ENCODE measurements at regions not wholly inside any gene's neighbourhood (a gene's known extent, or its start where the extent isn't known, plus 50 kb on each side); places are given as distances from the start of the nearest gene placed in this dataset.

GRCh38 chr2:217125014-217125413, 265.1 kb upstream of the TNP1 start:
- H4K5ac ChIP-seq (ENCODE audit: low read length): no peak overlapping the region
- no peak overlapping the region for H3K27ac ChIP-seq (ENCODE audit: low read depth, low read length)
- H3K18ac ChIP-seq (ENCODE audit: low read length): no peak overlapping the region
- no peaks in the 10 kb centered on the region for H3K36me3 ChIP-seq (ENCODE audit: control insufficient read depth, insufficient read depth, low read length)
- DNase-seq: no peak
- H3K79me1 ChIP-seq (ENCODE audit: low read length): no peaks in the 10 kb centered on the region
- H3K9ac ChIP-seq (ENCODE audit: low read length): no peak overlapping the region
- H3K27me3 ChIP-seq (ENCODE audit: insufficient read depth, low read length, poor library complexity): no peaks in the 10 kb centered on the region
- H3K23ac ChIP-seq (ENCODE audit: low read length): no peak overlapping the region
- no CpG with 5 or more reads among the region's 3 CpGs for WGBS (ENCODE audit: extremely low coverage, insufficient coverage, low lambda C conversion rate)
- no peak overlapping the region for H2BK120ac ChIP-seq (ENCODE audit: low read depth, low read length)
- no peak overlapping the region for H3K56ac ChIP-seq (ENCODE audit: low read length)
- no peak overlapping the region for H2BK5ac ChIP-seq (ENCODE audit: low read length)
- no peak overlapping the region for H4K8ac ChIP-seq (ENCODE audit: low read depth, low read length)
- no peak overlapping the region for H3K4ac ChIP-seq (ENCODE audit: low read depth, low read length)
- H3K4me1 ChIP-seq (ENCODE audit: control insufficient read depth, low read depth, low read length): no peaks in the 10 kb centered on the region
- H2BK15ac ChIP-seq (replicated peaks; ENCODE audit: low read depth): no peak overlapping the region
- no peak overlapping the region for H3K4me2 ChIP-seq (ENCODE audit: low read length)
- H3K79me2 ChIP-seq (ENCODE audit: control insufficient read depth, insufficient read depth, low read length): no peaks in the 10 kb centered on the region
- H3K4me3 ChIP-seq (ENCODE audit: low read length): no peak overlapping the region
- no peak overlapping the region for H2AK5ac ChIP-seq (ENCODE audit: low read length)

- Histone ChIP-seq H3K27me3 (ENCODE audit: insufficient read depth, low read length, poor library complexity) (no peaks in the 10 kb centered on the region), H3K4ac (ENCODE audit: low read depth, low read length) (no peak overlapping the region), H3K18ac (ENCODE audit: low read length) (no peak overlapping the region), H3K56ac (ENCODE audit: low read length) (no peak overlapping the region), H3K79me1 (ENCODE audit: low read length) (no peaks in the 10 kb centered on the region), H4K8ac (ENCODE audit: low read depth, low read length) (no peak overlapping the region), H3K4me3 (ENCODE audit: low read length) (no peak overlapping the region), H2BK15ac (replicated peaks; ENCODE audit: low read depth) (no peak overlapping the region), H2AK5ac (ENCODE audit: low read length) (no peak overlapping the region), H3K27ac (ENCODE audit: low read depth, low read length) (no peak overlapping the region), H3K4me1 (ENCODE audit: control insufficient read depth, low read depth, low read length) (no peaks in the 10 kb centered on the region), H3K4me2 (ENCODE audit: low read length) (no peak overlapping the region), H4K5ac (ENCODE audit: low read length) (no peak overlapping the region), H3K36me3 (ENCODE audit: control insufficient read depth, insufficient read depth, low read length) (no peaks in the 10 kb centered on the region), H3K23ac (ENCODE audit: low read length) (no peak overlapping the region), H2BK120ac (ENCODE audit: low read depth, low read length) (no peak overlapping the region), H3K9ac (ENCODE audit: low read length) (no peak overlapping the region), H2BK5ac (ENCODE audit: low read length) (no peak overlapping the region), H3K79me2 (ENCODE audit: control insufficient read depth, insufficient read depth, low read length) (no peaks in the 10 kb centered on the region)
- DNase-seq: no peak
- no CpG with 5 or more reads among the region's 2 CpGs for WGBS (ENCODE audit: extremely low coverage, insufficient coverage, low lambda C conversion rate)
Observed at GRCh38 chr2:217124050-217124449, 264.2 kb upstream of the TNP1 start.

- Histone ChIP-seq H3K56ac (ENCODE audit: low read length) (no peak overlapping the region), H2BK15ac (replicated peaks; ENCODE audit: low read depth) (no peak overlapping the region), H3K23ac (ENCODE audit: low read length) (no peak overlapping the region), H2AK5ac (ENCODE audit: low read length) (no peak overlapping the region), H2BK5ac (ENCODE audit: low read length) (no peak overlapping the region), H3K79me2 (ENCODE audit: control insufficient read depth, insufficient read depth, low read length) (no peaks in the 10 kb centered on the region), H3K4me1 (ENCODE audit: control insufficient read depth, low read depth, low read length) (no peaks in the 10 kb centered on the region), H2BK120ac (ENCODE audit: low read depth, low read length) (no peak overlapping the region), H3K27me3 (ENCODE audit: insufficient read depth, low read length, poor library complexity) (no peaks in the 10 kb centered on the region), H4K5ac (ENCODE audit: low read length) (no peak overlapping the region), H3K36me3 (ENCODE audit: control insufficient read depth, insufficient read depth, low read length) (no peaks in the 10 kb centered on the region), H3K4me3 (ENCODE audit: low read length) (no peak overlapping the region), H4K8ac (ENCODE audit: low read depth, low read length) (no peak overlapping the region), H3K4ac (ENCODE audit: low read depth, low read length) (no peak overlapping the region), H3K4me2 (ENCODE audit: low read length) (no peak overlapping the region), H3K18ac (ENCODE audit: low read length) (no peak overlapping the region), H3K27ac (ENCODE audit: low read depth, low read length) (no peak overlapping the region), H3K9ac (ENCODE audit: low read length) (no peak overlapping the region), H3K79me1 (ENCODE audit: low read length) (no peaks in the 10 kb centered on the region)
- no peak for DNase-seq
- WGBS (ENCODE audit: extremely low coverage, insufficient coverage, low lambda C conversion rate): no CpG with 5 or more reads among the region's 2 CpGs
Observed at GRCh38 chr2:217121565-217121964, 261.7 kb upstream of the TNP1 start.

- Histone ChIP-seq H3K4me2 (ENCODE audit: low read length) (no peak overlapping the region), H2BK120ac (ENCODE audit: low read depth, low read length) (no peak overlapping the region), H3K56ac (ENCODE audit: low read length) (no peak overlapping the region), H3K4me3 (ENCODE audit: low read length) (no peak overlapping the region), H4K5ac (ENCODE audit: low read length) (no peak overlapping the region), H2AK5ac (ENCODE audit: low read length) (no peak overlapping the region), H3K4me1 (ENCODE audit: control insufficient read depth, low read depth, low read length) (no peaks in the 10 kb centered on the region), H3K27ac (ENCODE audit: low read depth, low read length) (no peak overlapping the region), H2BK5ac (ENCODE audit: low read length) (no peak overlapping the region), H3K18ac (ENCODE audit: low read length) (no peak overlapping the region), H2BK15ac (replicated peaks; ENCODE audit: low read depth) (no peak overlapping the region), H4K8ac (ENCODE audit: low read depth, low read length) (no peak overlapping the region), H3K79me2 (ENCODE audit: control insufficient read depth, insufficient read depth, low read length) (no peaks in the 10 kb centered on the region), H3K9ac (ENCODE audit: low read length) (no peak overlapping the region), H3K27me3 (ENCODE audit: insufficient read depth, low read length, poor library complexity) (no peaks in the 10 kb centered on the region), H3K36me3 (ENCODE audit: control insufficient read depth, insufficient read depth, low read length) (no peaks in the 10 kb centered on the region), H3K79me1 (ENCODE audit: low read length) (no peaks in the 10 kb centered on the region), H3K23ac (ENCODE audit: low read length) (no peak overlapping the region), H3K4ac (ENCODE audit: low read depth, low read length) (no peak overlapping the region)
- no CpG with 5 or more reads among the region's 4 CpGs for WGBS (ENCODE audit: extremely low coverage, insufficient coverage, low lambda C conversion rate)
- DNase-seq: no peak
Observed at GRCh38 chr2:217120429-217120828, 260.6 kb upstream of the TNP1 start.

GRCh38 chr2:217118559-217119284, 258.9 kb upstream of the TNP1 start:
- Histone ChIP-seq H3K18ac (ENCODE audit: low read length) (no peak overlapping the region), H3K79me2 (ENCODE audit: control insufficient read depth, insufficient read depth, low read length) (no peaks in the 10 kb centered on the region), H2AK5ac (ENCODE audit: low read length) (no peak overlapping the region)

GRCh38 chr2:217117523-217117922, 257.7 kb upstream of the TNP1 start:
- H3K4me2 ChIP-seq (ENCODE audit: low read length): no peak overlapping the region
- H4K8ac ChIP-seq (ENCODE audit: low read depth, low read length): no peak overlapping the region
- no peak for DNase-seq
- no peaks in the 10 kb centered on the region for H3K79me1 ChIP-seq (ENCODE audit: low read length)
- H2BK5ac ChIP-seq (ENCODE audit: low read length): no peak overlapping the region
- no peak overlapping the region for H4K5ac ChIP-seq (ENCODE audit: low read length)
- H2BK15ac ChIP-seq (replicated peaks; ENCODE audit: low read depth): no peak overlapping the region
- no peak overlapping the region for H3K9ac ChIP-seq (ENCODE audit: low read length)
- no CpG with 5 or more reads among the region's 1 CpG for WGBS (ENCODE audit: extremely low coverage, insufficient coverage, low lambda C conversion rate)
- H3K4ac ChIP-seq (ENCODE audit: low read depth, low read length): no peak overlapping the region
- no peaks in the 10 kb centered on the region for H3K79me2 ChIP-seq (ENCODE audit: control insufficient read depth, insufficient read depth, low read length)
- H3K56ac ChIP-seq (ENCODE audit: low read length): no peak overlapping the region
- no peaks in the 10 kb centered on the region for H3K27me3 ChIP-seq (ENCODE audit: insufficient read depth, low read length, poor library complexity)
- H2BK120ac ChIP-seq (ENCODE audit: low read depth, low read length): no peak overlapping the region
- no peaks in the 10 kb centered on the region for H3K4me1 ChIP-seq (ENCODE audit: control insufficient read depth, low read depth, low read length)
- no peak overlapping the region for H3K27ac ChIP-seq (ENCODE audit: low read depth, low read length)
- no peak overlapping the region for H3K18ac ChIP-seq (ENCODE audit: low read length)
- no peak overlapping the region for H3K23ac ChIP-seq (ENCODE audit: low read length)
- no peaks in the 10 kb centered on the region for H3K36me3 ChIP-seq (ENCODE audit: control insufficient read depth, insufficient read depth, low read length)
- no peak overlapping the region for H3K4me3 ChIP-seq (ENCODE audit: low read length)
- no peak overlapping the region for H2AK5ac ChIP-seq (ENCODE audit: low read length)

More at GRCh38 chr2:217118559-217119284, 258.9 kb upstream of the TNP1 start:
- Histone ChIP-seq H3K27ac (ENCODE audit: low read depth, low read length) (no peak overlapping the region), H3K79me1 (ENCODE audit: low read length) (no peaks in the 10 kb centered on the region), H2BK15ac (replicated peaks; ENCODE audit: low read depth) (no peak overlapping the region), H3K4me3 (ENCODE audit: low read length) (no peak overlapping the region), H3K27me3 (ENCODE audit: insufficient read depth, low read length, poor library complexity) (no peaks in the 10 kb centered on the region), H3K9ac (ENCODE audit: low read length) (no peak overlapping the region), H3K23ac (ENCODE audit: low read length) (no peak overlapping the region), H3K4me1 (ENCODE audit: control insufficient read depth, low read depth, low read length) (no peaks in the 10 kb centered on the region), H3K4me2 (ENCODE audit: low read length) (no peak overlapping the region), H3K56ac (ENCODE audit: low read length) (no peak overlapping the region), H3K36me3 (ENCODE audit: control insufficient read depth, insufficient read depth, low read length) (no peaks in the 10 kb centered on the region), H4K8ac (ENCODE audit: low read depth, low read length) (no peak overlapping the region), H3K4ac (ENCODE audit: low read depth, low read length) (no peak overlapping the region), H2BK5ac (ENCODE audit: low read length) (no peak overlapping the region), H2BK120ac (ENCODE audit: low read depth, low read length) (no peak overlapping the region), H4K5ac (ENCODE audit: low read length) (no peak overlapping the region)
- no peak for DNase-seq
- no CpG with 5 or more reads among the region's 7 CpGs for WGBS (ENCODE audit: extremely low coverage, insufficient coverage, low lambda C conversion rate)
